Type B pancreatic cell (in vitro differentiated cells): ENCODE measurements at regions not wholly inside any gene's neighbourhood (a gene's known extent, or its start where the extent isn't known, plus 50 kb on each side); places are given as distances from the start of the nearest gene placed in this dataset.

Source experiments
- DNase-seq: peaks from one replicate; pipeline ENCODE4 v3.0.0; 2021; ENCODE audit warnings: mixed read lengths; ENCODE audit not compliant: unreplicated experiment; ENCODE audit errors: extremely low spot score
- H3K27ac Mint-ChIP-seq: 2 replicates; pipeline ENCODE4 v1.8.0; 2021; ENCODE audit warnings: mild to moderate bottlenecking, mixed read lengths
- H3K27me3 Mint-ChIP-seq: 2 replicates; pipeline ENCODE4 v1.8.0; 2021; ENCODE audit warnings: mixed read lengths
- H3K36me3 Mint-ChIP-seq: 2 replicates; pipeline ENCODE4 v1.8.0; 2021; ENCODE audit warnings: mixed read lengths
- H3K4me1 Mint-ChIP-seq: one replicate; pipeline ENCODE4 v1.8.0; 2021; ENCODE audit warnings: mixed read lengths; ENCODE audit not compliant: unreplicated experiment
- H3K4me3 Mint-ChIP-seq: 2 replicates; pipeline ENCODE4 v1.8.0; 2021; ENCODE audit warnings: mild to moderate bottlenecking, mixed read lengths
- H3K9me3 Mint-ChIP-seq: 2 replicates; pipeline ENCODE4 v1.8.0; 2021; ENCODE audit warnings: mixed read lengths
- TF ChIP-seq, protein P1 (sequence below): fragments of 200-600 bp; sonication (generic); conservative IDR thresholded peaks from 2 replicates; pipeline ENCODE4 v1.5.0; 2021; ENCODE audit warnings: antibody characterized with exemption, mild to moderate bottlenecking

DNA sequence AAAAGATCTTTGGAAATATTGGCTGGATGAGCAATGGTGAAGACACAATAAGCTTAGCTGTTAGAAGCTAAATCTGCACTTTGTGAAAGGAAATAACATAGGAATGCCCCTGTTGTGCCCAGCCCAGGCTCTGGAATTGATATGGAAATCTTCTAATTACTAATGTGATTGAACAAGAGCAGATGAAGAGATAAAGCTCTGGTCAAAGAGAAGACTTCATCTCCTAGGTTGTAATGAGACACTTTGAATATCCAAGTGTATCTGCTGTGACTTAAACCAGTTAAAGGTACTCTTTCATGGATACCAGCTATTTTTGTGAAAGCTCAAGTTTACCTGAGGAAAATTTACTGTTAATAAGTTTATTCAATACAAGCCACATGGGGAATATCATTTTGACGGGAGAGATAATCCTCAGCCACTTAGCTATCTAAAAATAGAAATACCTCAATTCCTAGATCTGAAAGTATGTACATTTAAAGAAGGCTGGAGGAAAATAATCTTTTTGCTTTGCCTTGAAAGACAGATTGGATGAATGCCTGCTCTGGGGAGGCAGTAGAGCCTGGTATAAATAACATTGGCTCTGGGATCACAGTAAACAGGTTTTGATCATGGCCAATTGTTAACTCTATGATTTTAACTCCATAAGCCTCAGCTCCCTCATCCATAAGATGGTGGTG is 494.0 kb upstream of the B3GALT2 start:
- Mint-ChIP-seq H3K36me3 (no peaks in the 10 kb centered on the region), H3K4me1 (peaks cover 6% of the 10 kb centered on the region), H3K27ac (no peak overlapping the region)

DNA sequence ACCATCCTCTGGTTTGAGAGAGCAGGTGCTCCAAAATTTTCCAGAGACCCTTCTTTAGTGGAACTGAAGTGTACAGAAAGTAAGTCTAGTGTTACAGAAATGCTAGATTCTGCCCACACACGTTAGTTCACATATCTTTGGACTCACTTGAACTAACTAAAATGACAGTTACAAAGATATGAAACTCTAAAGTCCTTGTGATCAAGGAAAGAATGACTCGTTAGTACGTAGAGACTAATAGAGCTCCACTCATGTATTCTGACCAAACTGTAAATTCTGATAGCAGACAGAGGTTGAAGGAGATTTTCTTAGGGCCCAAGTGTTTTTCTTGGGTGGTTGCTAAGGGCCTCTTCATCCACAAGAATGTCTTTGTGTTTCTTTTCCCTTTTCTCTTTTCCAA is 491.5 kb upstream of the B3GALT2 start:
- DNase-seq: no peak
- TF ChIP-seq, protein P1, sequence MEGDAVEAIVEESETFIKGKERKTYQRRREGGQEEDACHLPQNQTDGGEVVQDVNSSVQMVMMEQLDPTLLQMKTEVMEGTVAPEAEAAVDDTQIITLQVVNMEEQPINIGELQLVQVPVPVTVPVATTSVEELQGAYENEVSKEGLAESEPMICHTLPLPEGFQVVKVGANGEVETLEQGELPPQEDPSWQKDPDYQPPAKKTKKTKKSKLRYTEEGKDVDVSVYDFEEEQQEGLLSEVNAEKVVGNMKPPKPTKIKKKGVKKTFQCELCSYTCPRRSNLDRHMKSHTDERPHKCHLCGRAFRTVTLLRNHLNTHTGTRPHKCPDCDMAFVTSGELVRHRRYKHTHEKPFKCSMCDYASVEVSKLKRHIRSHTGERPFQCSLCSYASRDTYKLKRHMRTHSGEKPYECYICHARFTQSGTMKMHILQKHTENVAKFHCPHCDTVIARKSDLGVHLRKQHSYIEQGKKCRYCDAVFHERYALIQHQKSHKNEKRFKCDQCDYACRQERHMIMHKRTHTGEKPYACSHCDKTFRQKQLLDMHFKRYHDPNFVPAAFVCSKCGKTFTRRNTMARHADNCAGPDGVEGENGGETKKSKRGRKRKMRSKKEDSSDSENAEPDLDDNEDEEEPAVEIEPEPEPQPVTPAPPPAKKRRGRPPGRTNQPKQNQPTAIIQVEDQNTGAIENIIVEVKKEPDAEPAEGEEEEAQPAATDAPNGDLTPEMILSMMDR: no peak
- Mint-ChIP-seq H3K36me3 (no peaks in the 10 kb centered on the region), H3K27me3 (no peaks in the 10 kb centered on the region), H3K27ac (no peak overlapping the region), H3K9me3 (no peaks in the 10 kb centered on the region), H3K4me1 (no peaks in the 10 kb centered on the region), H3K4me3 (no peak overlapping the region)

More for the DNA sequence above, 494.0 kb upstream of the B3GALT2 start:
- H3K9me3 Mint-ChIP-seq: no peaks in the 10 kb centered on the region
- DNase-seq: no peak
- H3K4me3 Mint-ChIP-seq: no peak overlapping the region
- no peaks in the 10 kb centered on the region for H3K27me3 Mint-ChIP-seq
- TF ChIP-seq, protein P1: no peak

DNA sequence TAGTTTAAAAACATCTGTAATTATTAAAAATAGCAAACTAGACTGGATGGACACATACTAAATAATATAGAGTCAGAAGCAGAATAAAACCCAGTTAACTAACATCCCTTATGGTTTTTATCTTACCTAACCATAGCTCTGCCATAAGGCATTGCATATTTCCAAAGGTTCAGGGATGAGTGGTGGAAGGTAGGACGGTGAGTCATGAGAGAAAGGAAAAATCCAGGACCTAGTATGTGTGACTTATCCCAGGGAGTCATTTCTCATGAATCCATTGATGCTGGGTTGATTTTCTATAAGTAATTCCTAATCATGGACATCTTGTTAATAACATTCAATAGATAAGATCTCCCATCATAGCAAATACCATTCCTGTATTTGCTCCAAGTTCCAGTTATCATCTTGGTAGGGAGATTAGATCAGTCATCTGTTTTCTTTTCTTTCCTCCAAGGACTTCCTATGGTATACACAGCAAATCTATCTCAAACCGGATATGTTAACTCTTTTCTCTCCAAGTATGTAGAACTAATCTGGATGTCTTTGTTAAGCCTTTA is 490.7 kb upstream of the B3GALT2 start:
- TF ChIP-seq, protein P1: no peak
- Mint-ChIP-seq H3K27me3 (no peaks in the 10 kb centered on the region), H3K4me1 (no peaks in the 10 kb centered on the region), H3K9me3 (no peaks in the 10 kb centered on the region), H3K36me3 (no peaks in the 10 kb centered on the region), H3K4me3 (no peak overlapping the region), H3K27ac (no peak overlapping the region)
- no peak for DNase-seq

DNA sequence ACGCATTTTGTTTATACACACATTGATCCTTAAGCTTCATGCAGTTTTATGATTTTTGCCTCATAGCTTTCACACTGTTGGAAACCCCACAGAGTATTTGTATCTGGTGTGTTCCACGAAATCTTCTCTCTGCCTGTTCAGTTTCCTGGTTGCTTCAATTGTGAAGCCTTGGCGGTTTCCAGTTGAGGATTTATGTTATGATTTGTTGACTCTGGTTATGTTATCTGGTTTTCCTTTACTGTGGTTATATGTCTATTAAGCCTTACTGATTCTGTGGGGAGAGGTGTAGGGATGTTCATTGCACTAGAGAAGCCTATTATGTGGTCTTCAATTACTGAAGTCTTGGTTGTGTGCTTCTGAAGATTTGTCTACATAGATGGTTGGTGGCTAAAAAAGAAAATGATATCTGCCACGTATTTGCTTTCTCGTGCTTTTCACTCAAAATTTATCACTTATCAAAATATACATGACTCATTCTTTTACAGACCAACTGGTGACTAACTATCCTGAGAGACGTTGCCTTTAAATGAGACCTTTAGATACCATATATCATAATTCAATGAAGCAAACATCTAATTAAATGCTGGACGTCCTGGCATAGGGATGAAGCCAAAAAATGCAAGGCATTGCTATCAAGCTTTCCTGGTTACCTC is 488.0 kb upstream of the B3GALT2 start:
- Mint-ChIP-seq H3K27ac (no peak overlapping the region), H3K36me3 (no peaks in the 10 kb centered on the region), H3K9me3 (no peaks in the 10 kb centered on the region), H3K4me3 (no peak overlapping the region), H3K27me3 (no peaks in the 10 kb centered on the region), H3K4me1 (no peaks in the 10 kb centered on the region)
- TF ChIP-seq, protein P1: no peak
- no peak for DNase-seq

DNA sequence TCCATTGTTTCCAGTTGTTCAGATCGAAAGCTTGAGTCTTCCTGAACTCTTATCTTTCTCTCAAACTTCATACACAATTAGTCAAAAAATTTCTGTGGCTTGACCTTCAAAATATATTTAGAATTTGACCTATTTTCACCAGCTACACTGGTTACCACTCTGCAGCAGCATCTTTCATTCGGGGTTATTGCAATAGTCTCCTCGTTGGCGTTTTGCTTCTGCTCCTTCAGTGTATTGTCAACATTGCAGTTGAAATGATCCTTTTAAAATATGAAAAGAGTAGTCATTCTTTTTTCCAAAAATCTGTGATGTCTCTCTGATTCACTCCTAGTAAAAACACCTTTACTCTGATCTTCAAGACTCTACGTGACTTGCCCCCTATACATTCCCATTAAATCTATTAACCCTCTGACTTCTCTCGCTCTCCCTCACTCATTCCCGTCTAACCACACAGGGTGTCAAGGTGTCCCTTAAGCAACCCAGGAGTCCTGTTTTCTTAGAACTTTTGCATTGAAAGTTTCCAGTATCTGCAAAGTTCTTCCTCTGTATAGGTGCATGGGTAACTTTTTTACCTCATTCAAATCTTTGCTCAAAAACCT is 480.2 kb upstream of the B3GALT2 start:
- no peaks in the 10 kb centered on the region for H3K4me1 Mint-ChIP-seq
- H3K36me3 Mint-ChIP-seq: no peaks in the 10 kb centered on the region
- H3K4me3 Mint-ChIP-seq: no peak overlapping the region
- no peak for DNase-seq
- TF ChIP-seq, protein P1: no peak
- no peaks in the 10 kb centered on the region for H3K27me3 Mint-ChIP-seq
- no peaks in the 10 kb centered on the region for H3K9me3 Mint-ChIP-seq
- H3K27ac Mint-ChIP-seq: no peak overlapping the region
